Putamen (tissue), 1 donor: ENCODE measurements at regions not wholly inside any gene's neighbourhood (a gene's known extent, or its start where the extent isn't known, plus 50 kb on each side); places are given as distances from the start of the nearest gene placed in this dataset.

Experiments used
- DNase-seq: peaks from one replicate; pipeline ENCODE4 v3.0.0-alpha.2; 2016; ENCODE audit warnings: low spot score

- DNase-seq: no peak
These were observed 157.2 kb upstream of the KAZN start for GRCh38 chr1:14441302-14441741.

DNA sequence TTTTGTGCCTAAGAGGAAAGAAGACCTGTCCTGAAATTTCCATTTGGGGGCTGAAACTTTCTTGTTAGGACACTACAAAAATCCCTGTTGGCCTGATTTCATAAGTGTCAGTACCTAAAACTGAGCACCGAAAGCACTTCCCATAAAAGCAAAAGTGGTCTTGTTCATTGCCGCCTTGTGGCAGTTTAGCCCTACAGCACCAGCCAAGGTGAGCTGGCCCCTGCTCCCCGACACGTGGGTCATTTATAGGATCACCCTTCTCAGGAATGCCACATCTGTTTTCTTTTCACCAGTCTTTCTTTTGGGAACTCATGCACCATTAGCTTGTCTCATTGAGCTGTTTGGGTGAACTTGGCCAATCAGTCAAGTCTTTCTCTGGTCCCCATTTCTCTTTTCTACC lies 155.8 kb upstream of the KAZN start:
- no peak for DNase-seq

GRCh38 chr1:14443164-14443787 lies 155.2 kb upstream of the KAZN start:
- no peak for DNase-seq

- no peak for DNase-seq
These were observed 147.3 kb upstream of the KAZN start for GRCh38 chr1:14451217-14451616.

- no peak for DNase-seq
These were observed 145.9 kb upstream of the KAZN start for GRCh38 chr1:14452551-14452950.

DNA sequence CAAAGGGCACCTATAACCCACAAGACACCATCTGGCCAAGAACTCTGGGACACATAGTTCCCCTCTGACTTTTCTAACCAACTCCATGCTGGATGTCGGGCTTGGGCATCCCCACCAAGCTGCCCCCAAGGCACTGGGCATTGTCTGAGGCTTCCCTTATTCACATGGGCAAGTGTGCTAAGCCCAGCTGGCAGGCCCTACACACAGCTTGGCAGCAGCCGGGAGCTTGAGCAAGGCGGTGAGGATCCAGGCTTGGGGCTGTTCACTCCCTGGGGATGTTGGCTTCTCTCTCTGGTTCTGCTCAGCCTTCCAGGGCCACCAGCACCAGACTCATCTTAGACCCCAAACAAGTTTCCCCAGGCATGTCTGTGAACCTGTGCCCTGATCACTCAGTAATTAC lies 138.3 kb upstream of the KAZN start:
- DNase-seq: no peak

GRCh38 chr1:14462851-14463250 lies 135.6 kb upstream of the KAZN start:
- no peak for DNase-seq

DNA sequence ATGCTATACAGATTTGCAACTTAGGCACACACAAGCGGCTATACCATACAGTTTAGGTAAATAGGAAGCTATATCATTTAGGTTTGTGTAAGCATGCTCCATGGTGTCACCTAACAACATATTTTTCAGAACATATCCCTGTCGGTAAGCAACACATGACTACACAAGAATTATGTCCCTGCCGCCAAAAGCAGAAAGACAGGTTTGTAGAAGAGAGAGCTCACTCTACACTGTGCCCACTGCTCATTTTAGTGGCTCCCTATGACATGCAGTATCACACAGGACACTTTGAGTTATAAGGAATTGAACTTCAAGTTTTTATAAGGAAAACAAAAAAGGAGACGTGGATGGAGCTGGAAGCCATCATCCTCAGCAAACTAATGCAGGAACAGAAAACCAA lies 132.5 kb upstream of the KAZN start:
- DNase-seq: no peak

GRCh38 chr1:14467112-14467511 lies 131.4 kb upstream of the KAZN start:
- no peak for DNase-seq

DNA sequence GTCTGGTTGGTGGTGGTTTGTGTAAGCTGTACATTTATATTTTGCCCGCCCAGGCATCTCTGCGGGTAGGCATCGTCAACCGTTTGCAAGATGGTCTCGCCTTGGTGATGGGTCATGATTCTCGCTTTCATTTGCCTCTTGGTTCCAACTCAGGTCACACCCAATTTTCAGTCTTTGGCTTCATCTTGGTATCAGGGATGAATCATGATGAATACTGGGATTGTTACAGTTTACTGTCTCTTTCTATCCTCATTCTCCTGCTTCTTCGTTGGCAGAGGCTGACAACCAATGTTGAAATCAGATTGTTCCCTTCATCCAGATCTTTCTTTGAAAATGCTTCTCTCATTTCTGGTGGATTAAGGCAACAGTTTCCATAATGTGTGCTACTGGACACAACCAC lies 129.7 kb upstream of the KAZN start:
- no peak for DNase-seq

DNA sequence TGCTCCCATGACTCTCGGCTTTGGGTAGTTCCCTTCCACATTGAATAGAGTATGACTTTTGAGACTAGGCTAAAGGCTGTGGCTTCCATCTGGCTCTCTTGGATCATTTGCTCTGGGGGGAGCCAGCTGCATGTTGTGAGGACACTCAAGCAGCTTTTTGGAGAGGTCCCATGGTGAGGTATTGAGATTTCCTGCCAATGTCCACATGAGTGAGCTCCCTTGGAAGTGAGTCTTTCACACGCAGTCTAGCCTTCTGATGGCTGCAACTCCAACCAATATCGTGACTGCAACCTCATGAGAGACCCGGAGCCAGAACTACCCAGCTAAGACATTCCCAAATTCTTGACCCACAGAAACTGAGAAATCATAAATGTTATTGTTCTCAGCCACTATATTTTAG lies 127.7 kb upstream of the KAZN start:
- no peak for DNase-seq

- DNase-seq: no peak
These were observed 123.6 kb upstream of the KAZN start for GRCh38 chr1:14474856-14475255.

DNA sequence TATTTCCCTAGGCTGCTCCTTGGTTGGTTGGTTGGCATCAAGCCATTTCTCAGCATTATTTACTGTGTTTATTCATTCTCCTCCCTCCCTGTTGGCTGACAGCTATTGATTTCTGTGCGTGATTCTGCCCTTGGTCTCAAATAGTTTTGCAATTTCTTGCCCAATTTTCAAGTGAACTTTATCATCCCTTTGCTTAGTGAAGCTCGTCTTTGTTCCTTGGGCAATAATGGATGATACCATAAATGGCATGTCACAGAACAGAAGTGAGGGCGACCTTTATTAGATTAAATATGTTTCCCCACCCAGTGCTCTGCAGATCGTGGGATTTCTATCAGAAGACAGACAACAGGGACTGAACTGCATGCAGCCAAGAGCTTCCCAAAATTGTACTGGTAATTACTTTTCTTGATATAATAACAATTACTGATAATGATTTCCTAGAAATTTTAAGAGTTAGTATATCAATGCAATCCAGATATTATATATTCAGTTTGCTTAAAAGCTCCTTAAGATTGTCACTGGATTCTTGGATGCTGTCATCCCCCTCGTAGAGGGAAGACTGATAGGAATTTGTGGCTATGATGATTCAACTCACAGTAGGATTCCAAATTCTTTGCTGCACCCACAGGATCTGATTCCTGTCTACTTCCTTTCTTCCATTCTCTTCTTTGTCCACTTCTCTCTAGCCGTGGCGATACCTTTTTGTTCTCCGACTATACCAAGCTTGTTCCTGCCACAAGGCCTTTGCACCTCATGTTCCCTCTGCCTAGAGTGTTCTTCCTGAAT lies 122.1 kb upstream of the KAZN start:
- no peak for DNase-seq

GRCh38 chr1:14478120-14478519 lies 120.4 kb upstream of the KAZN start:
- DNase-seq: no peak

GRCh38 chr1:14479865-14480264 lies 118.6 kb upstream of the KAZN start:
- no peak for DNase-seq

DNA sequence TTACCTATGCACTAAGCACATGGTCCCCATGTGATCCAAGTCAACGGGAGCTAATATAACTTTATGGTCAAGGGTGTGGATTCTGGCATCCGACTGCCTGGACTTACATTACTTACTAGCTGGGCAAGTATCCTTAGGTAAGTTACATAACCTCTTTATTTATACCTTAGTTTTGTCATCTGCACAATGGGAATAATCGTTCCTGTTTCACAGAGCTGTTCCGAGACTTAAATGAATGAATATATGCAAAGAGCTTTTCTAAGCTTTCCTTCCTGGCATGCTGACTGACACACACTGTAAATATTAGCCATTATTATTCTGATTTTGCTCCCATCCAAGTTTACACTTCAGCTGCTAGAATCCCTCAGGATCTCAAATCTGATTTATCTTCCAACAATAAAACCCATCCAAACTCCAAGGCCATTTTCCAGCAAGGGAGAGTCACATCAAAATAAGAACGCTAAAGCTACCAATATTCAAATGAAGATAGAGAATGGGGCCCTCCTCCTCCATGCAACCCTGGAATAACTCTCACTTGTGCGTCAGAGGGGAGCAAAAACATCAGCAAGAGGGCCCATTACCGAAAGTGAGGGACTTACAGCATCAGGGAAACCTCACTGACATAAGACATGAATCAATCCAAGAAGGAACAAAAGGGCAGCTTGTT lies 115.6 kb upstream of the KAZN start:
- DNase-seq: no peak

DNA sequence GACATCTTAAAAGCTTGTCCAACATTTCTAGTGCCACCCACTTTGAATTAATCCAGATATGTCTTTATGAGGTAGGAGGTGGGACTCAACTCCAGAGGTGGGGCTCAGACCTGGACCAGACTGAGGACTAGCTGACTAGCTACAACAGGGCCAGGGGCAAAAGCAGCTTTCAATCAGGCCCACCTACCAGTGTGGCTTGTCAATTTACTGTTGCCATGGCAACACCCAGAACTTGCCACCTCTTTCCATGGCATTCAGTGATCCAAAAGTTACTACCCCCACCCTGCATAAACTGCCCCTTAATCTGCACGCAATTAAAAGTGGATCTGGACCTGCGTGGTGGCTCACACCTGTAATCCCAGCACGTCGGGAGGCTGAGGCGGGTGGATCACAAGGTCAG lies 113.2 kb upstream of the KAZN start:
- DNase-seq: no peak

- DNase-seq: no peak
These were observed 111.9 kb upstream of the KAZN start for GRCh38 chr1:14486401-14487201.

GRCh38 chr1:14487671-14488070 lies 110.8 kb upstream of the KAZN start:
- no peak for DNase-seq

GRCh38 chr1:14494911-14495310 lies 103.6 kb upstream of the KAZN start:
- no peak for DNase-seq

DNA sequence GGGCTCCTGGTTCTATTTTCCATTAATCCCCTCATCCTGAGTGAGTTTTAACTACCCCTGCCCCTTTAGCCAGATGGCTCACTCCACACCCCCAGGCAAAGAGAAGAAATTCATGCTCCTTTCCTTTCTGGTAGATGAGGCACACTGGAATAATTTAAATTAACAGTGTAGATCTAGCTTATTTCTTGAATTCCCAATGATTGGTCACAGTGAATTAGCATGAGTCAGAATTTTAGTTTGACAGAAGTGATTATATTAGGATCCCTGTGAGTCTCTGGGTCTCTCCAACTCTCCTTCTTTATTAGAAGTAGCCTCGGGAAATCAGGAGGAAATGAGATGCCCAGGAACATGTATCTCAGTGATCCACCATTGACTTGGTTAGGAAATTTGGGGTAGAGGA lies 103.1 kb upstream of the KAZN start:
- no peak for DNase-seq

- DNase-seq: no peak
These were observed 102.5 kb upstream of the KAZN start for GRCh38 chr1:14495996-14496395.

GRCh38 chr1:14498839-14499238 lies 99.6 kb upstream of the KAZN start:
- no peak for DNase-seq
